Smooth muscle cell of the brain vasculature (primary cell): ENCODE measurements at regions not wholly inside any gene's neighbourhood (a gene's known extent, or its start where the extent isn't known, plus 50 kb on each side); places are given as distances from the start of the nearest gene placed in this dataset.
A peak's percentile ranks its signal among the peaks of the same experiment; 100 is the strongest.

Source experiments
- DNase-seq: peaks from one replicate; pipeline ENCODE4 v3.0.0-alpha.2; 2012; ENCODE audit warnings: low read depth, low spot score

- DNase-seq = no peak
Observed at GRCh38 chr20:40232756-40233155, 456.3 kb downstream of the MAFB start.

DNA sequence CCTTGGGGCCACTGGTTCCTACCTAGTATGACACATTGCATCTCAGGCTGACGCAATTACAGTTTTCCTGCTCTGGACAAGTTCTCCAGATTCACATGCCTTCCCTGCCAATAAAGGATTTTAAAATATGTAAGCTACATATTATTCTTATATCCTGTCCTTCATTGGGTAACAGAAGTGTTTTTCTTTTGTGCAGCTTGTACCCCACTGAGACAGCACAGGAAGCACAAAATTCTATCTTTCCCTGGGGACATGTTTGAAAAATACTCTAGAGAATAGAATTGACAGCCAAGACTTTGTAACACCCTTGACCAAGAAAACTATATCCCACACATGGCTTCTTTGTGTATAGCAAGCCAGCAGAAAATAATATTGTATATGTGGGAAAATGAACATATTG lies 456.8 kb downstream of the MAFB start:
- no peak for DNase-seq

DNA sequence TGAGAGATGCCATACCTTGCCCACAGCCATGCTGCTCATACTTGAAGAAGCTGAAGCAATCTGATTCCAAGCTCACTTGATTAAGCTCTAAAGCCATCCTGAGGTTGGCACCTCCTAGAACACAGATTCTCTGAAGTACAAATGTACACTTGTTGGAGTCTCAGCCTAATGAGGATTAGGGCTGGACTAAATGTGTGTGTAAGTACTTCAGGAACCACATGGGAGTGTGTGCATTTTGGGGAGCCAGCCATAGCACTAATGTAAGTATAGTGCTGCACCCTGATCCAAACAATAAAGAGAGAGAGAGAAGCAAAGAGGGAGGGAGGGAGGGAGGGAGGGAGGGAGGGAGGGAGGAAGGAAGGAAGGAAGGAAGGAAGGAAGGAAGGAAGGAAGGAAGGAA lies 458.6 kb downstream of the MAFB start:
- no peak for DNase-seq

DNA sequence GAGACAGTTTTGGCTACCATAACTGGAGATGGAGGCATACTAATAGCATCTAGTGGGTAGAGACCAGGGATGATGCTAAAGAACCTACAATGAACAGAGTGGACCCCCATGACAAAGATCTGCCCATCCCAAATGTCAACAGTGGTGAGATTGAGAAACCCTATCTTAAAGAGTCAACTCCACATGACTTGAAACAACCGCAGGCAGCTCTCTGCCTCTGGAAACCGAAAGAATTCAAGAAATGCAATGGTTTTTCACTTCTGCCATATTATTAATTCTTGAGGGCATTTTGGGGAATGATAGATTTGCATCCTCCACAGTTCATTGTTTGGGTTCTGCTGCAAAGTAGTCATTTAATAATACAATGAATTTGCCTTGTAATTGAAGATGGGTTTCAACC lies 463.4 kb downstream of the MAFB start:
- DNase-seq = no peak

- no peak for DNase-seq
Observed at GRCh38 chr20:40223810-40224209, 465.2 kb downstream of the MAFB start.

DNA sequence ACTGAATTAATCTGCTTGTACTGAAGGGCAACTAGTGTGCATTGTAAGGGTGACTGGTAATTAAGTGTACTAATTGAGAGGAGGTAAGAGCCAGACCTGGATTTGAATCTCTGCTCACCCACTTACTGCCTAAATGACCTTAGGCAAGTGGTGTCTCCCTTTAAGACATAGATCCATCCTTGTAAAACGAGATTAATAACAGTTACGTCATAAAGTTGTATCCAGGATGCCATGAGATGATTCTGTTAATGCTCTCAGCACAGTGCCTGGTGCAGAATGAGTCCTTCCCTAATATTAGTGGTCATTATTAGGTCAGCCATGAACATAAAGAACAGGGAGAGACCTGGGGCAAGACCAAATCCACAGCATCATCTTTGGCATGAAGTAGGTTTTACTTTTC lies 470.1 kb downstream of the MAFB start:
- DNase-seq = no peak

DNA sequence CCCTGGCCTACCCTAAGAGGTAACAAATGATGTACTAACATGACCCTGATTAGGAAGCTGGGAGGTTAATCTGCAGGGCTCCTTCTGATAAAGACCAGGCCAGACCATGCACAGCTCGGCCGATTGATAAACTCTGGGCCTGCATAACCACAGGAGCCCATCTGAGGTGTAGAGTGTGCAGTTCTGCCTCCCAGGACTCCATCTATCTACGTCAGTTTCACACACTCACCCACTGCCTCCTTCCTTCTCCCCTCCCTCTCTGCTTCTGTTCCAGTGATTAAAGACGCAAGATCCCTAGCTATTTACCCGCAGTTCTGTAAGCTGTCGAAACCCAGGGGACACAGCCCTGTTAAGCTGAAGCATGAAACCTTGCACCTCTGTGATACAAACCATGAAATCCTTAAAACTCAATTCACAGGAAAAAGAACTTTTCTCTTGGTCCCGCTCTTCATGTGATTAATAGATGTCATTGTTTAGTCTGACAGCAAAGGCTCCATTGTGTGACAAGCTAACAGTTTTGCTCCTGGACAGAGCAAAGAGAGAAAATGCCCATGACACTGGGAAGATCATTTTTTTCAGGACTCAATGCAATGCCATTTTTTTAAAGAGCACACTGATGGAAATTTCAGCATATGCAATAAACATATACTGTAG lies 470.6 kb downstream of the MAFB start:
- no peak for DNase-seq

DNA sequence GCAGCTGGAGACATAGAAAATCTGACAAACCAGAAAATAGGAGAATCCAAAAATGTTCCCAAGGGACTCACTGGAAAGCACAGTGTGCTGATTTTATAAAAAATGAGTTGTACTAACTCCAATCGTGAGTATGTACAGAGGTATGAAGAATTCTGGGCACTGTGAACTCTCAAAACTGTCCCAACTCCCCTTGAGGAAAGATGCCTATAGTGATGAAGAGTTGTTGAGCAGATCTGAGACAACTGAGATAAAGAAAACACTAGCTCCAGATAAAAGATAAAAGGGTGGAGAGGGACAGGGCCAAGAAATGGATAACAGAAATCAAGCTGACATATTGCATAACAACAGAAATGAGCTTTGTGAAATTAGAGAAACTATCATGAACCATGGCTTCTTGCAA lies 481.4 kb downstream of the MAFB start:
- DNase-seq = no peak

DNA sequence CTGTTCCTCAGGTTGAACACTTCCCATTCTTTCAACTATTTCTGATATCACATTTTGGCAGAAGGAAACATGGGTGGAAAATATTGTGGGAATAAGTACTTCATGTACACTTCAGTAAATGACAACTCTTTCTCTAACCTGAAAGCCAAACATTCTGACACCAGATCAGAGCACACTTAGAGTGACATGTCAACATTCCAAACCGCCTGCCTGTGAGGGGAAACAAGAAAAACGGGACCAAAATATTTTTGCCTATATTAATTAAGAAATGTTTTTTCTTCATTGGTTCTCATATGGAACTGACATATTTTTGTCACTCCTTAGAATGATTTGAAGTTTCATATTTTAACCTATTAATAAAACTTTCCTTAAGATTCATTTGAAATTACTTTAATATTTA lies 483.1 kb downstream of the MAFB start:
- DNase-seq = no peak

DNA sequence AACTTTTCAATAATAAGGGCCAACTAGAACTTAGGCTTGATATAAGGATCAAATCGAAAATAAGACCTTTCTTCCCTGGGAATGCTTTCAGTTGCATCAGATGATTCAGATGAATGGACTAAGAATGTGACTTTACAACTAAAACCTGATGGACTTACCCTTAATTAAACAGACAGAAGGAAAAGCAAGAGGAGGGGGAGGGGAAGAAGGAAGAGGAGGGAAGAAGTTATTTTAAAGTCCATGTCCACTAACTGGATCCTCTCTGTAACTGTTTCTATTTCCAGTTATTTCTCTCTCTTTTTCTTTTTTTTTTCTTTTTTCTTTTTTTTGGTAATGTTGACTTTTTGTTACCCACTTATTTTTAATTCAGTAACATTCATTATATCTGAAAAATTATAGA lies 486.0 kb downstream of the MAFB start:
- no peak for DNase-seq

DNA sequence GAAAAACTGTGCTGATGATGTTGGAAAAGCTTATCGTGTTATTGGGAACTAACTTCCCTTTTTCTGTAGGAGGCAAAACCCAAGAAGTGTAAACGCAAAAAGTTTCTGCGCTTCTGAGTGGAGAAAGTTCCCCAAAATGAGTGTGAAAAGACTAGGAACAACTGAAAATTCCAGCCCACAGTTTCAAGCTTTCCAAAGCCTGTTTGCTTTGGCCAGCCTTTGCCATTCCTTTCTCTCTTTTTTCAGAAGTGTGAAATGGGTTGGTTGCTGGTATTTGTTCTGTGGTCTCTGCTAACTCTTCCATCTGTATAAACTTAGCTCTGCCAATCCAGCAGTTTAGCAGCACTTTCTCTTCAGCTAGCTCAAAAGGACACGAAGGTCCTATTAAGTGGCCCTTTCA lies 491.3 kb downstream of the MAFB start:
- DNase-seq = peak; percentile 37

- no peak for DNase-seq
Observed at GRCh38 chr20:40196846-40197436, 492.1 kb downstream of the MAFB start.

- no peak for DNase-seq
Observed at GRCh38 chr20:40195742-40196141, 493.3 kb downstream of the MAFB start.

DNA sequence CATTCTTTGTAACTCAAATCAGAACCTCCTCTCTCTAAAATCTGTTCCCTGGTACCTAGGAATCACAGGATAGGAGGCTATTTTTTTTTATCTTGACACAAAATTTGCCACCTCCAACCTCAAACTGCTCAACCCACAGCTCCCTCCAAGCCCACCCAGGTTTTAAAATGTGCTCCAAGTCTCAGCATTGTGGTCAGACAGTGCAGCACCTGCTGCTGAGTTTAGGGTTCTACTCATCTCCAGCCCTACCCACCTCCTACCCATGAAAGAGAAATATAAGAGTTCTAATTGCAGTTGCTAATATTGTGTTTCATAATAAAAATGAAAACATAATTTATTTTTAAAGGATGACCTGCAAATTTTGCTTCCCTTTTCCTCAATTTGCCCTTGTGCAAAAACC lies 496.5 kb downstream of the MAFB start:
- no peak for DNase-seq

DNA sequence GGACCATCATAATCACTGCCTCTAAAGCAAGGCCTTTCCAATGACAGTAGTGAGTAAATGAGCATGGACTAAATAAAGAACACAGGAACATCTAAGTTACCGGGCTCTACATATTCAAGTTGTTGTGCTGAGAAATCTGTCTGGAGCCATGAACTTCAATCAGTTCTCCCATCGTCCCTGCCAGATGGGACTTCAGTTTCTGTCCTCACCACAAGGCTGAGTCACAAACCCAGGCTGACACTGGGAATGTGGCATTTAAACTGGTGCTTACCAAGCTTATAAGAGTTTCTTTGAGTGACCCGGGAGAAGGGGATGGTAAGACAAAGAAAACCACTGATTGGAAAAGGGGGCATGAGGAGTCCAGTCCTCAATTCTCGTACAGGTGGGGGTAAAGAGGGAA lies 497.0 kb downstream of the MAFB start:
- no peak for DNase-seq

- DNase-seq = no peak
Observed at GRCh38 chr20:40191573-40191972, 497.5 kb downstream of the MAFB start.

GRCh38 chr20:40189621-40190020 lies 499.4 kb downstream of the MAFB start:
- no peak for DNase-seq

GRCh38 chr20:40188319-40188718 lies 500.7 kb downstream of the MAFB start:
- DNase-seq = no peak

DNA sequence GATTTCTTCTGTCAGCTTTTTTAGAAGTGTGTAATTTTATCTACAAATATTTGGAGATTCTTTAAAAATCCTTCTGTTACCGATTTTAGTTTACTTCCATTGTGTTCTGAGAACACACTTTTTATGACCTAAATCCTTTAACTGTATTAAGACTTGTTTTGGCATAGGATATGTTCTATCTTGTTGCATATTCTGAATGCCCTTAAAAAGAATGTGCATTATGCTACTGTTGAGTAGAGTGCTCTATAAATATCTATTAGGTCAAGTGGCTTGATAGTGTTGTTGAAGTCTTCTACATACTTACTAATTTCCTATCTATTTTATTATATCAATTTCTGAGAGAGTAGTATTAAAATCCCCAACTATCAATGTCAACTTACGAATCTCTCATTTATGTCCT lies 502.2 kb downstream of the MAFB start:
- no peak for DNase-seq

DNA sequence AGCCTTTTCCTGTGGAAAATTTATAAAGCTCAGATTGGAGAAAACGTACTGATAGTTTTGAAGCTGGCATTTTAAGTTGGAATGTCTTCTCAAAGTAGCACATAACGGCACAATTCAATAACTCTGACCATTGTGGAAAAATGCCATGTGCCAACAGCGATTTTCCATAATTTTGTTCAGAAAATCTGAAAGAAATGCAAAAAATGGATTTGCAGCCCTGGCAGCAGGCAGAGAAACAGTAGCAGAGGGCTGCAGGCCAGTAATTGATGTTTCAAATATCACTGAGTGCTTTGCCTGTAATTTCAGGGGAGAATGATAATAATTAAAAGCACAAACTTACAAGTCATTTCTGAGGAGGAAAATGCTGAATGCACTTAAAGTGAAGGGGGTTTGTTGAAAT lies 507.4 kb downstream of the MAFB start:
- DNase-seq = no peak

- no peak for DNase-seq
Observed at GRCh38 chr20:40176098-40176841, 512.8 kb downstream of the MAFB start.

DNA sequence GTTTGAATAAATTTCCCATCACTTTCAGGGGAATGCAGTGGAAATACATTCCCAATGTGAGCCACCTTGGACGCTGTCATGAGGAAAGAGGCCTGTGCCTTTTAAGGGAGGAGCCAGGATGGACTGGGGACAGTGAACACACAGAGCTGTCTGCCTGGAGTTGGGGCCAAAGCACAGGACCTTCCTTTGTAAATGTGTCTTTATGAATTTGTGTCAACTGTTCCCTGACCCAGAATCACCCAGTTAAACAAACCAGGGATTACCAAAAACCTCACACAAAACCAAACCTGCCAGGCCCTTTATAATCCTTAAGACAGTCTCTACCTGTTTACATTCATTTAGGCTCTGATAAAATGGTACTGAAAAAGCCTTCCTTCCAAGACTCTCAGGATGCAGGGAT lies 513.7 kb downstream of the MAFB start:
- DNase-seq = no peak

DNA sequence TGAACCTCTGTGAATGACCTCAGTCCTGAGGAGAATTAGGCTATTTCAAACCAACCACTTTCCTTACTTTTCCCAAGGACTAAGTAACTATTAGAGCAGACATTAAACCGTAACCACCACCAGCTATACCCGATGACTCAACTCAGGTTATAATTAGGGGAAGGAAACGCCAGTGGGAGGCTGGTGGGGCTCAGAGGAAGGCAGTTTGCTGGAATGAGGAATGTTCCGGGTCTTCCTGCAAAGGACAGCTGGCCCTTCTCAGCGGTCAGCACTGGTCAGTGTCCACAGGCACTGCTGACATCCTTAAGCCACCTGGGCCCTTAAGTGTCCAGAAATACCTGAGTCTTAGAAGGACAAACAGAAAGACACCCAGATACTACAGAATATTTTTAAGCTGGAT lies 515.2 kb downstream of the MAFB start:
- DNase-seq = no peak
